ENCODE measurements at regions not wholly inside any gene's neighbourhood (a gene's known extent, or its start where the extent isn't known, plus 50 kb on each side); places are given as distances from the start of the nearest gene placed in this dataset.
A peak's percentile ranks its signal among the peaks of the same experiment; 100 is the strongest.

- DNase-seq: peak; percentile 7
Observed at GRCh38 chr2:207290833-207291624, 125.3 kb upstream of the KLF7 start.

GRCh38 chr2:207291625-207292252, 126.0 kb upstream of the KLF7 start:
- DNase-seq: no peak

GRCh38 chr2:207296265-207296948, 130.7 kb upstream of the KLF7 start:
- no peak for DNase-seq

- DNase-seq: no peak
Observed at GRCh38 chr2:207300817-207301216, 135.1 kb upstream of the KLF7 start.

- DNase-seq: peak; percentile 9
Observed at GRCh38 chr2:207304761-207305160, 139.0 kb upstream of the KLF7 start.

GRCh38 chr2:207308519-207309224, 142.9 kb upstream of the KLF7 start:
- DNase-seq: no peak

- peak; percentile 97 for DNase-seq
Observed at GRCh38 chr2:207311316-207312005, 145.7 kb upstream of the KLF7 start.

GRCh38 chr2:207312006-207312356, 146.2 kb upstream of the KLF7 start:
- DNase-seq: no peak

GRCh38 chr2:207313947-207314346, 148.2 kb upstream of the KLF7 start:
- DNase-seq: no peak

- no peak for DNase-seq
Observed at GRCh38 chr2:207315131-207315530, 149.4 kb upstream of the KLF7 start.

- peak; percentile 39 for DNase-seq
Observed at GRCh38 chr2:207316484-207316883, 150.7 kb upstream of the KLF7 start.

GRCh38 chr2:207316906-207317305, 151.2 kb upstream of the KLF7 start:
- DNase-seq: peak; percentile 35

- DNase-seq: peak; percentile 37
Observed at GRCh38 chr2:207317378-207317984, 151.7 kb upstream of the KLF7 start.

GRCh38 chr2:207318181-207318628, 152.5 kb upstream of the KLF7 start:
- DNase-seq: no peak

GRCh38 chr2:207319316-207319715, 153.6 kb upstream of the KLF7 start:
- DNase-seq: no peak

- DNase-seq: peak; percentile 20
Observed at GRCh38 chr2:207320381-207321159, 154.8 kb upstream of the KLF7 start.

GRCh38 chr2:207321514-207321913, 155.8 kb upstream of the KLF7 start:
- no peak for DNase-seq

GRCh38 chr2:207324001-207324400, 158.3 kb upstream of the KLF7 start:
- no peak for DNase-seq

- no peak for DNase-seq
Observed at GRCh38 chr2:207327513-207327912, 161.8 kb upstream of the KLF7 start.

GRCh38 chr2:207328944-207329386, 163.2 kb upstream of the KLF7 start:
- DNase-seq: peak; percentile 63

- DNase-seq: peak; percentile 91
Observed at GRCh38 chr2:207330912-207331311, 165.2 kb upstream of the KLF7 start.

Measured in DMS53 (cell line).